GM10248 (cell line): ENCODE measurements at regions not wholly inside any gene's neighbourhood (a gene's known extent, or its start where the extent isn't known, plus 50 kb on each side); places are given as distances from the start of the nearest gene placed in this dataset.
"Not testable (repeated sequence)": the region's sequence is repeated elsewhere in the genome, so short reads cannot be mapped to it uniquely, and the experiment has no call there.

ENCODE experiments used
- CTCF ChIA-PET: fragments of 300-600 bp; sonication (Branson Sonifier 250); formaldehyde crosslinking; extraction: SDS; loops from one replicate; lab custom pipeline; 2021; ENCODE audit warnings: antibody characterized with exemption; lab: Yijun Ruan, JAX
- POLR2A ChIA-PET: fragments of 350-650 bp; sonication (Branson Sonifier 250); formaldehyde crosslinking; extraction: SDS; loops from one replicate; lab custom pipeline; 2020; ENCODE audit warnings: antibody characterized with exemption; lab: Yijun Ruan, JAX
- DNase-seq: peaks from one replicate; pipeline ENCODE4 v3.0.0; 2012; ENCODE audit errors: extremely low spot score
- CTCF ChIP-seq: IDR thresholded peaks from 2 replicates; pipeline ENCODE4 v1.5.1; 2012; ENCODE audit warnings: mild to moderate bottlenecking, low read depth; ENCODE audit errors: extremely low read depth, missing control alignments, control extremely low read depth

GRCh38 chr2:210863283-210863682 lies 306.9 kb downstream of the CPS1 start:
- no peak for DNase-seq
- POLR2A ChIA-PET = no interaction called here
- no peak for TF ChIP-seq CTCF
- CTCF ChIA-PET = interaction anchor here (1.5 kb wide), 1 partner anchor 12 kb away, joined by 3 read pairs; no protein-coding TSS in a partner anchor

GRCh38 chr2:210871566-210871965 lies 315.2 kb downstream of the CPS1 start:
- DNase-seq, POLR2A ChIA-PET, CTCF ChIA-PET: not testable (repeated sequence)

- no peak for DNase-seq
- TF ChIP-seq CTCF = no peak
- CTCF ChIA-PET = no interaction called here
- POLR2A ChIA-PET = no interaction called here
These were observed 317.2 kb downstream of the CPS1 start for GRCh38 chr2:210873631-210874030.

GRCh38 chr2:210884227-210884626 lies 327.8 kb downstream of the CPS1 start:
- CTCF ChIA-PET = interaction anchor here (0.9 kb wide), 1 partner anchor 58 kb away, joined by 3 read pairs; no protein-coding TSS in a partner anchor
- no peak for TF ChIP-seq CTCF
- POLR2A ChIA-PET = no interaction called here
- DNase-seq = no peak

GRCh38 chr2:210888035-210888434 lies 331.6 kb downstream of the CPS1 start:
- no peak for TF ChIP-seq CTCF
- ChIA-PET CTCF (no interaction called here), POLR2A (no interaction called here)
- no peak for DNase-seq

GRCh38 chr2:210895132-210895531 lies 338.7 kb downstream of the CPS1 start:
- ChIA-PET POLR2A (no interaction called here), CTCF (interaction anchor here (1.0 kb wide), 1 partner anchor 12 kb away, joined by 3 read pairs; no protein-coding TSS in a partner anchor)
- no peak for TF ChIP-seq CTCF
- no peak for DNase-seq

GRCh38 chr2:210899131-210899530 lies 342.7 kb downstream of the CPS1 start:
- POLR2A ChIA-PET = no interaction called here
- CTCF ChIA-PET = no interaction called here
- no peak for DNase-seq
- no peak for TF ChIP-seq CTCF
